ENCODE measurements at regions not wholly inside any gene's neighbourhood (a gene's known extent, or its start where the extent isn't known, plus 50 kb on each side); places are given as distances from the start of the nearest gene placed in this dataset.
A peak's percentile ranks its signal among the peaks of the same experiment; 100 is the strongest.

DNA sequence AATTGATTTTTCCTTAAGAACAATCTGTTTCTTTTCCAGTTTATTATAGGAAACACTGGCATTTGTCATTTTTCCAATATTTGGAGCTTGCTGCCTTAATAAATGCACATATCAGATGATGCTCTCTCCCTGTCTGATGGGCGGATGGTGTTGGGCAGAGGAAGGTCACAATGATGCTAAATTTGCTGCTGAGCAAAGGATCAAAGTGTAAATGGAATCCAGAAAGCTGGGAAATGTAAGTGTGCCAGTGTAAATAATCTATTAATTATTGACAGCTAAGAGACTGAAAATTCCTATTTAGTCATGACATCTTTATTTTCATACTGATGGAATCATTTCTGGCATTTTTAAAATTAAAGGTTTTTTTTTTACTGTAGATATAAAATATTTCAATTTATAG is 243.2 kb downstream of the PTBP2 start:
- DNase-seq (ENCODE audit: low read depth), result no peak

DNA sequence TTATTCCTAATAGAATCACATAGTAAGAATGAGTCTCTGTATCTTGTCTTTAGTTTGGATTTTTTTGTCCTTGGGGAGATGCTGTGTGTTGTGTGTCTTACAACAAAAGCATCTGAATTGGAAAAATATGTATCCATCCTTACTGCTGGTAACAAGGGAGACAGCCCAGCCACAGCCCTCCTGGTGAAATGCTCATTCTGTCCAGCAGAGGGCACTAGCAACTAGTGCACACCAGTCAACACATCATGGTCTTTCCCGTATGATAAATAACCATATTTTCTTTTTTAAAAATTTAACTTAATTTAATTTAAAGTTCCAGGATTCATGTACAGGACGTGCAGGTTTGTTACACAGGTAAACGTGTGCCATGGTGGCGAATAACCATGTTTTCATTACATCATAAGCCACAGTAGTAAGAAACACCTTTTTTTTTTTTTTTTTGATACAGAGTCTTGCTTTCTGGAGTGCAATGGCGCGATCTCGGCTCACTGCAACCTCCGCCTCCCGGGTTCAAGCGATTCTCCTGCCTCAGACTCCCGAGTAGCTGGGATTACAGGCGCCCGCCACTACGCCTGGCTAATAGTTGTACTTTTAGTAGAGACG is 245.1 kb downstream of the PTBP2 start:
- peak; percentile 52 for DNase-seq (ENCODE audit: low read depth)

DNA sequence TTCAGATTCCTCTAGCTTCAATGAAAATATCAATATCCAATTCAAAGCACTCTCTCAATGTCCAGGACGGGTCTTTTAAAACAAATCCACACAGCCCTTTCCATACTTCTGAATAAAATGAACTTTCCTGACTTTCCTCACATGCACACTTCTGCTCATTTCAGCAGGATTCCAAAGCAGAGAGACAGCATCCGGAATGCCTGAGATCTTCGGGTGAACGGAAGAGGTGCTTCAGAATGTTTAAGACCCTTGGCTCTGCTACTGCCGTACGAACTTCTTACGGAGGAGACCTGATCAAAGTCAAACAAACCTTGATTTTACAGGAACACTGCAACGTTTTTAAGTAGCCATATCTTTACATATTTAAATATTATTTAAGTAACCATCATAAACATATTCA is 245.7 kb downstream of the PTBP2 start:
- no peak for DNase-seq (ENCODE audit: low read depth)

GRCh38 chr1:96968541-96968940 is 247.0 kb downstream of the PTBP2 start:
- DNase-seq (ENCODE audit: low read depth), result no peak

- DNase-seq (ENCODE audit: low read depth), result no peak
Measured at GRCh38 chr1:96968983-96969382, 247.4 kb downstream of the PTBP2 start.

DNA sequence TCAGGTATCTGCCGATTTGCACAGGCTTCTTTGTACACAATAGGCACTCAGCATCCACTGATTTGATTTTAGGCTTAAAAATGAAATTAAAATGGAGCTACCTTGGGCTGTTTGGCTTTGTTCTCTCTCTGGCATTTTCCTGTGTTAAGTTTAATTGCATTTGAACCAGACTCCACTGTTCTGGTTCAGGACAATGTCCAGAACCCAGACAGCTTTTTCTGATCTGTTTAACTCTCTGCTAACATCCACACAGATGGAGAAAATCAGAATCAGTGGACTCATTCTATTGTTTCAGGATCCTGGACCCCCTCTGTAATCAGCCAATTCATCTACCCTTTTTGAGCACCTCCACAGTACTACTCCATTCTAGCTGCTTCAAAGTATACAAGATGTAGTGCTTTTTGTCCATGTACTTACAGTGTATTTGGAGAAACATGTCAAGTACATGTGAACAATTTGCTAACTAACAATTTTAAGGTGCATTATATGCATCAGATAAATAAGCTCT is 248.1 kb downstream of the PTBP2 start:
- DNase-seq (ENCODE audit: low read depth), result no peak

- no peak for DNase-seq (ENCODE audit: low read depth)
Measured at GRCh38 chr1:96971439-96971838, 249.9 kb downstream of the PTBP2 start.

DNA sequence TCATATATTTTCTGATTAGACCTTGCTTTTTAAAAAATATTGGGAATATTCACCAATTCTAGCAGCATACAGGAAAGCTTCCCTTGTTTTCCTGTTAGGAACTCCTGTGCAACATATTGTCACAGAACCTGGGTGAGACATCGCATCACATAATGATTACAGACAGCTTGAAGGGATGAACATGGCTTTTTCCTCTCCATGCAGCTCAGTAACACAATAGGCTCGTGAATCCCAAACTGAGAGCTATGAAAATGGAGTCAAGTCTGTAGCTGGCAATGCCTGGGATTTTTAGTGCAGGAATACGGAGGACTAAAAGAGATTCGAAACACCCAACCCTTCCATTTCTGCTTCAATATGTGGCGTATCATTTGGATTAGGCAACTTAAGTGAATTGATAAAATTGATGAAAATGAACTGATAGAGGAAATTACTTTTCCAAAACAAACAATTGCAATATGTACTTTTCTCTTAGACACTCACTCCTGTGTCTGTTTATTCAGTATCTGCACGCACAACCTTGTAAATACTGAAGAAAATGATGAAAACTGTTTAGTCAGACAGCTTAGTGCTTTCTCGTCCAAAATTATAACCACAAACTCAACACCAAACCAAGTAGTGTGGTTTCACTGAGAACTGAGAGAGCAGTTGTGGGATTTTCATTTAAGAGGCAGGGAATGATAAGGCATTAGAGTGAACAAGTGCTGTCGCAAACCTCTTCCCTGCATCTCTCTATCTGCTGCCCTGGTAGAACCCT is 250.4 kb downstream of the PTBP2 start:
- no peak for DNase-seq (ENCODE audit: low read depth)

GRCh38 chr1:96973605-96974004 is 252.0 kb downstream of the PTBP2 start:
- no peak for DNase-seq (ENCODE audit: low read depth)

GRCh38 chr1:96978444-96978843 is 256.9 kb downstream of the PTBP2 start:
- DNase-seq (ENCODE audit: low read depth), result no peak

DNA sequence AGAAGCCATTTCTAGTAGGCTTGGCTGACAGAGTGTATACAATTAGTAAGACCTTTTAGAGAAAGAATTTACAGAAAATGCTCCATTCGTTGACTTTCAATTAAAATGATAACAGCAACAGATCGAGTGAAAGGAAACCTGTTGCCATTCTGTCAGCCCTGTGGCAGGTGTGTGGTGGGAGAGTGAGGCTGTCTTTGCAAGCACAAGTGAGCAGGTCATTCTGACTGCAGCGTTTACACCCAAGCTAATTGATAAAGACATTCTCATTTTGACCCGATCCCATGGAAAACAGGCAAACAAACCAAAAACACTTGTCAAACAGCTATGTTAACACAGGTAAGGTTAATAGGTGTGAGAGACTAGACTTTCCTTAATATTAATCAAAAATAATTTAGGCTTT is 257.3 kb downstream of the PTBP2 start:
- no peak for DNase-seq (ENCODE audit: low read depth)

DNA sequence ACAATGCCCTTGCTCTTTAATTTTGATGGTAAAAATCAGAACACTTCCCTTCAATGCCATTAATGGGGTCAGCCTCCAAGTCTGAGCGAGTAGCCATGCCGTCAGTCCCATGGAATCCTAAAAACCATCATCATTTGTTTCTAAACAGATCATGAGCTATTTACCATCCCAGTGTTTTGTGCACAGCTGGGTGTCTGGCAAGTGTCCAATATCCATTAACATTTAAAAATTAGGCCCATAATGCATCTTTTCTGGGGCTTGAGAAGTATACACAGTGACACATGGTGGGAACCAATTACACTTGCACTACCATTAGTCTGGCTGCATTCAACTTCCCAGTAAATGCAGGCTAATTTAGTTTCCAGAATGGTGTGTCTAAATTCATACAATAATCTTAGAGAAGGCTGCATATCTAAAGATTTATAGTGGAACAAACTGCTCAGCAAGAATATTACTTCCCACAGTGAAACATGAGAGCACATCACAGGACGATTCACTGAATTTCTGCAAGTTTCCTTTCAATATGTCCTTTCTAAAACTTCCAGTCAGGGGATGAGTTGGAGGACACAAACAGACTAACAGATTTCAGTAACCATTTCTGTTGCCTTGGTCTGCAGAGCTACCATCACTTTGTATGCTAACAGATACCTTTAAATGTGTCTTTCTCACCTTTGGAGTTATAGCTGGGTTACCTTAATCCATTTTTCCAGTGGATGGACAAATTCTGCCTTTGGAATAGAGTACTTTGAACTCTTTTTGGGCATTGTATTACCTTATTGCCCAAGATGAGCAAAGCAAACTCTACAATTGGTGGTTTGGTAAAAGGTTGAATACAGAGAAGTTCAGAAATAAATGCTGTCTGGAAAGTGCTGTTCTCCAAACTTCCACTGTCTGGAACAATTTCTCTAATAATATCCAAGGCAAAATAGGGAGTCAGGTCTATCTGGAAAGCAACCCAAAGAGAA is 258.0 kb downstream of the PTBP2 start:
- DNase-seq (ENCODE audit: low read depth), result no peak

- DNase-seq (ENCODE audit: low read depth), result no peak
Measured at GRCh38 chr1:96980448-96980847, 258.9 kb downstream of the PTBP2 start.

DNA sequence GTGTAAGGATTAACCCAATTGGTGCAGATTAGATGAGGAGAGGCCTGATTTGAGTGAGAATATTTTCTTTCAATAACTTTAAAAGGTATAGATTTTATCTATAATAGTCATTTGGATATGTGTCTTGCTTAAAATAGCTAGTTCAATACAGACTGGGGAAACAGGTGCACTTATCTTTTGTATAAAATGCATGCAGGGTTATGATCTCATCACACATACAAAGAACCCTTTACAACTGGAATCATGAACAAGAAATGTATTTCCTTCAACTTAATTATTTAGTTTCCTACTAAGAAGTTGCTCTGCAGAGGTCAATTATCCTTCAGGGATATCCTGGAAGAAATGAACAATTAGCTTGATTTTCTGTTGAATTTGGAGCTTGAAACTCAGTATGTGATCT is 259.6 kb downstream of the PTBP2 start:
- no peak for DNase-seq (ENCODE audit: low read depth)

GRCh38 chr1:96982118-96982517 is 260.5 kb downstream of the PTBP2 start:
- no peak for DNase-seq (ENCODE audit: low read depth)

DNA sequence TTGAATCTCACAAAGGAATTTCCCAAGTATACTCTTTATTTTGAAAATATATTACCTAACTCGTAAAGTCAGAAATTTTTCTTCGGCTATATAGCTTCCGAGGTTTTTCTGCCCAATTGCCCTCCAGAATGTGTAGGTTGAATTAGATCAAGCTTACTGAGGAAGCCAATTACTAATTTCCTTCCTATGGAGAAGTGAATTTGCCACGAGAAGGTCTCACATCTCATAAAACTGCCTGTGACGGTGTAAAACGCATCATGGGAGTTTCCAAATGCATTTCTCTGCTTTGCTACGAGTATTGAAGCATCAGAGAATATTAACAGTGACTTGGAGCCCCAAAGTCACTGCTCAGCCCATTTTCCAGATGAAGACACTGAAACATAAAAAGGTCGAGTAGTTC is 262.3 kb downstream of the PTBP2 start:
- DNase-seq (ENCODE audit: low read depth), result no peak

GRCh38 chr1:96987186-96987703 is 265.7 kb downstream of the PTBP2 start:
- no peak for DNase-seq (ENCODE audit: low read depth)

DNA sequence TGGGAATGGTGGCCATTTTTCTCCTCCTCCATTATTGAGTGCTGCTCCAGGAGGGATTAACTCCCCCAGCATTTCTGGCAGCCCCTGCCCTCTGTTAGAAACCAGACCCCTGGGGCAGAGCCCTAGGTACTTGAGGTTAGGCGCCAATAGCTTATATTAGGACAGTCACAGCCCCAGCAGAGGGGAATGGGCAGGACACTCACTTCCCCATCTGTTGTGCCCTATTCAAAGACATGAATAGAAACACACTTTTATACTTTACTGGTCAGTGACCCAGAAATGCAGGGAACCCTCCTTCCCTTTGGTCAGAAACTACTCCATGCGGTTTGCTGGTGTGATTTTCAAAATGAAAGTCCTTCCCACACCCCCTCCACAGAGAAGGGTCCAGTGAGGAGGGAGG is 267.7 kb downstream of the PTBP2 start:
- no peak for DNase-seq (ENCODE audit: low read depth)

GRCh38 chr1:96990136-96990535 is 268.6 kb downstream of the PTBP2 start:
- no peak for DNase-seq (ENCODE audit: low read depth)

- DNase-seq (ENCODE audit: low read depth), result no peak
Measured at GRCh38 chr1:96991261-96991660, 269.7 kb downstream of the PTBP2 start.

DNA sequence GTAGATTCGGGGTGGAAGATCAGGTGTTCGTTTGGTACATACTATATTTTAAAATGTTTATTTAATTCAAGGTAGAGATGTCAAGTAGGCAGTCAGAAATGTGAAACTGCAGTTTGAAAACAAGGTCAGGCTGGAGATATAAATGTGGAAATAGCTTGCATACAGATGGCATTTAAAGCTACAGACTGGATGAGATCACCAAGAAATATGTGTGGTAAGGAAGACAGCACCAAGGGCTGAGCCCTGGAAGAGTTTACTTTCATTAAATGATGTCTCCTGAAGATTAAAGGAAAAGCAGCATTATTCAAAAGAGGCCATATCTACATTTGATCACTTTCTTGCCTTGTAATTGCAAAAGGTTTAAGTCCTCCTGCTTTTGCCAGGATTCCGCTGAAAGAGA is 271.3 kb downstream of the PTBP2 start:
- DNase-seq (ENCODE audit: low read depth), result no peak

DNA sequence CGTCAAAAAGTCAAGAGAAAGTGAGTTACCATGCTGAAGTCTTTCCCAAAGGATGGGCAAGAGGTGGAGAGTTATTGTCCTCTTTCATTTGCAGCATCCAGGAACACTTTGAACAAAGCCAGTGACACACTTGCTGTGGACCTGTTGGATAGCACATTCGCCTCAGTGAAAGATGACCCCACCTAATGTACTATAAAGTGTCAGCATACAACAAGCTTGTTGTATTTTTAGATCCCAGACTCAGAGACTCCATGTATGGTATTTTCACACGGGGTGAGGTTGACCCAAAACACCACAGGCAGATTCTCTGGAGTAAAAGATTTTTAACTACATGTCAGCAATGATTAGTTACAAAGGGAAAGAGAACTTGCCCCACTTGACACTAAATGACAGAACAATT is 273.8 kb downstream of the PTBP2 start:
- no peak for DNase-seq (ENCODE audit: low read depth)
